ENCODE measurements at regions not wholly inside any gene's neighbourhood (a gene's known extent, or its start where the extent isn't known, plus 50 kb on each side); places are given as distances from the start of the nearest gene placed in this dataset.

GRCh38 chr6:138640028-138640427, 133.5 kb upstream of the CCDC28A start:
- Mint-ChIP-seq H3K27me3 (peaks cover 17% of the 10 kb centered on the region), H3K4me3 (no peak overlapping the region), H3K4me1 (no peaks in the 10 kb centered on the region), H3K27ac (no peak overlapping the region), H3K36me3 (ENCODE audit: low read depth) (no peaks in the 10 kb centered on the region), H3K9me3 (no peaks in the 10 kb centered on the region)
- POLR2A ChIA-PET: no interaction called here
- DNase-seq: no peak
- CTCF ChIA-PET: interaction anchor here (0.6 to 1.1 kb wide), 2 partner anchors 19 to 51 kb away, joined by 3 read pairs; no protein-coding TSS in a partner anchor

GRCh38 chr6:138643210-138643609, 130.4 kb upstream of the CCDC28A start:
- Mint-ChIP-seq H3K27me3 (peaks cover 1% of the 10 kb centered on the region), H3K9me3 (no peaks in the 10 kb centered on the region), H3K4me1 (no peaks in the 10 kb centered on the region), H3K4me3 (no peak overlapping the region), H3K27ac (no peak overlapping the region), H3K36me3 (ENCODE audit: low read depth) (no peaks in the 10 kb centered on the region)
- DNase-seq: no peak
- ChIA-PET POLR2A (no interaction called here), CTCF (no interaction called here)

- H3K4me1 Mint-ChIP-seq: no peaks in the 10 kb centered on the region
Observed at GRCh38 chr6:138645976-138646640, 127.5 kb upstream of the CCDC28A start.

GRCh38 chr6:138647006-138647405, 126.6 kb upstream of the CCDC28A start:
- H3K36me3 Mint-ChIP-seq (ENCODE audit: low read depth): no peaks in the 10 kb centered on the region
- no peaks in the 10 kb centered on the region for H3K4me1 Mint-ChIP-seq
- no peak for DNase-seq
- H3K9me3 Mint-ChIP-seq: no peaks in the 10 kb centered on the region
- H3K4me3 Mint-ChIP-seq: no peak overlapping the region
- CTCF ChIA-PET: interaction anchor here (0.7 to 0.8 kb wide), 2 partner anchors 26 to 142 kb away, joined by 4 read pairs; no protein-coding TSS in a partner anchor
- H3K27ac Mint-ChIP-seq: no peak overlapping the region
- POLR2A ChIA-PET: no interaction called here
- H3K27me3 Mint-ChIP-seq: no peaks in the 10 kb centered on the region

More at GRCh38 chr6:138645976-138646640, 127.5 kb upstream of the CCDC28A start:
- DNase-seq: no peak
- Mint-ChIP-seq H3K4me3 (no peak overlapping the region), H3K27ac (no peak overlapping the region), H3K27me3 (no peaks in the 10 kb centered on the region), H3K36me3 (ENCODE audit: low read depth) (no peaks in the 10 kb centered on the region), H3K9me3 (no peaks in the 10 kb centered on the region)
- ChIA-PET POLR2A (no interaction called here), CTCF (no interaction called here)

GRCh38 chr6:138648127-138648526, 125.4 kb upstream of the CCDC28A start:
- no peak overlapping the region for H3K4me3 Mint-ChIP-seq
- CTCF ChIA-PET: no interaction called here
- no peak for DNase-seq
- POLR2A ChIA-PET: no interaction called here
- H3K27ac Mint-ChIP-seq: no peak overlapping the region
- H3K36me3 Mint-ChIP-seq (ENCODE audit: low read depth): no peaks in the 10 kb centered on the region
- H3K4me1 Mint-ChIP-seq: no peaks in the 10 kb centered on the region
- H3K27me3 Mint-ChIP-seq: no peaks in the 10 kb centered on the region
- H3K9me3 Mint-ChIP-seq: no peaks in the 10 kb centered on the region

- Mint-ChIP-seq H3K27me3 (peaks cover 7% of the 10 kb centered on the region), H3K36me3 (ENCODE audit: low read depth) (no peaks in the 10 kb centered on the region), H3K4me3 (no peak overlapping the region), H3K4me1 (peaks cover 19% of the 10 kb centered on the region), H3K9me3 (no peaks in the 10 kb centered on the region), H3K27ac (no peak overlapping the region)
- DNase-seq: no peak
- POLR2A ChIA-PET: no interaction called here
- CTCF ChIA-PET: interaction anchor here (0.5 to 1.0 kb wide), 3 partner anchors 10 to 66 kb away, joined by 3 to 4 read pairs (median 3); no protein-coding TSS in a partner anchor
Observed at GRCh38 chr6:138651491-138651890, 122.1 kb upstream of the CCDC28A start.

- Mint-ChIP-seq H3K27me3 (peaks cover 11% of the 10 kb centered on the region), H3K9me3 (no peaks in the 10 kb centered on the region), H3K4me3 (no peak overlapping the region), H3K36me3 (ENCODE audit: low read depth) (no peaks in the 10 kb centered on the region), H3K27ac (no peak overlapping the region), H3K4me1 (peaks cover 19% of the 10 kb centered on the region)
- DNase-seq: no peak
- CTCF ChIA-PET: interaction anchor here (1.0 kb wide), 1 partner anchor 67 kb away, joined by 3 read pairs; no protein-coding TSS in a partner anchor
- POLR2A ChIA-PET: no interaction called here
Observed at GRCh38 chr6:138652824-138653223, 120.7 kb upstream of the CCDC28A start.

GRCh38 chr6:138653435-138653834, 120.1 kb upstream of the CCDC28A start:
- Mint-ChIP-seq H3K4me3 (no peak overlapping the region), H3K36me3 (ENCODE audit: low read depth) (no peaks in the 10 kb centered on the region), H3K27me3 (peaks cover 13% of the 10 kb centered on the region), H3K27ac (no peak overlapping the region), H3K4me1 (peaks cover 19% of the 10 kb centered on the region), H3K9me3 (no peaks in the 10 kb centered on the region)
- POLR2A ChIA-PET: no interaction called here
- CTCF ChIA-PET: interaction anchor here (1.1 to 1.5 kb wide), 2 partner anchors 65 to 146 kb away, joined by 3 read pairs; no protein-coding TSS in a partner anchor
- no peak for DNase-seq

- peak overlapping the region; percentile 13 for H3K27ac Mint-ChIP-seq
- no peaks in the 10 kb centered on the region for H3K9me3 Mint-ChIP-seq
- no peak for DNase-seq
- H3K27me3 Mint-ChIP-seq: peaks cover 13% of the 10 kb centered on the region
- CTCF ChIA-PET: interaction anchor here (0.7 to 1.5 kb wide), 3 partner anchors 37 to 148 kb away, joined by 3 to 5 read pairs (median 3); no protein-coding TSS in a partner anchor
- H3K4me3 Mint-ChIP-seq: peak overlapping the region; percentile 9
- POLR2A ChIA-PET: interaction anchor here (0.9 kb wide), 1 partner anchor 9 kb away, joined by 3 read pairs; no protein-coding TSS in a partner anchor
- no peaks in the 10 kb centered on the region for H3K36me3 Mint-ChIP-seq (ENCODE audit: low read depth)
- H3K4me1 Mint-ChIP-seq: peaks cover 19% of the 10 kb centered on the region
Observed at GRCh38 chr6:138654715-138655634, 118.6 kb upstream of the CCDC28A start.

- H3K27me3 Mint-ChIP-seq: peaks cover 13% of the 10 kb centered on the region
- no peak overlapping the region for H3K4me3 Mint-ChIP-seq
Observed at GRCh38 chr6:138655828-138656227, 117.7 kb upstream of the CCDC28A start.

GRCh38 chr6:138656364-138657064, 117.1 kb upstream of the CCDC28A start:
- no peak overlapping the region for H3K4me3 Mint-ChIP-seq
- peaks cover 19% of the 10 kb centered on the region for H3K4me1 Mint-ChIP-seq
- H3K27ac Mint-ChIP-seq: no peak overlapping the region
- ChIA-PET POLR2A (no interaction called here), CTCF (interaction anchor here (0.8 to 1.2 kb wide), 2 partner anchors 36 kb away, joined by 3 read pairs; no protein-coding TSS in a partner anchor)
- DNase-seq: no peak
- peaks cover 16% of the 10 kb centered on the region for H3K27me3 Mint-ChIP-seq
- no peaks in the 10 kb centered on the region for H3K9me3 Mint-ChIP-seq
- no peaks in the 10 kb centered on the region for H3K36me3 Mint-ChIP-seq (ENCODE audit: low read depth)

More at GRCh38 chr6:138655828-138656227, 117.7 kb upstream of the CCDC28A start:
- no peak for DNase-seq
- H3K36me3 Mint-ChIP-seq (ENCODE audit: low read depth): no peaks in the 10 kb centered on the region
- POLR2A ChIA-PET: no interaction called here
- no peak overlapping the region for H3K27ac Mint-ChIP-seq
- CTCF ChIA-PET: interaction anchor here (0.8 kb wide), 1 partner anchor 37 kb away, joined by 3 read pairs; no protein-coding TSS in a partner anchor
- peaks cover 19% of the 10 kb centered on the region for H3K4me1 Mint-ChIP-seq
- H3K9me3 Mint-ChIP-seq: no peaks in the 10 kb centered on the region

- H3K4me3 Mint-ChIP-seq: no peak overlapping the region
- no peak for DNase-seq
- H3K36me3 Mint-ChIP-seq (ENCODE audit: low read depth): no peaks in the 10 kb centered on the region
- no peak overlapping the region for H3K27ac Mint-ChIP-seq
- H3K4me1 Mint-ChIP-seq: peaks cover 19% of the 10 kb centered on the region
- ChIA-PET POLR2A (no interaction called here), CTCF (interaction anchor here (1.2 kb wide), 1 partner anchor 35 kb away, joined by 3 read pairs; no protein-coding TSS in a partner anchor)
- H3K27me3 Mint-ChIP-seq: peaks cover 16% of the 10 kb centered on the region
- no peaks in the 10 kb centered on the region for H3K9me3 Mint-ChIP-seq
Observed at GRCh38 chr6:138657065-138657425, 116.5 kb upstream of the CCDC28A start.

All from activated CD4-positive, alpha-beta memory T cell treated with anti-CD3 and anti-CD28 coated beads, Interleukin-2, amount 10 ng/mL, durations not matched to agents 7 days and 5 days (primary cell).